KOPT-K1 (cell line): ENCODE measurements at regions not wholly inside any gene's neighbourhood (a gene's known extent, or its start where the extent isn't known, plus 50 kb on each side); places are given as distances from the start of the nearest gene placed in this dataset.
"Not testable (repeated sequence)": the region's sequence is repeated elsewhere in the genome, so short reads cannot be mapped to it uniquely, and the experiment has no call there.

Source experiments
- H3K27ac ChIP-seq: fragments of 200-600 bp; sonication (generic); 2 replicates; pipeline ENCODE4 v1.5.1; 2016; ENCODE audit warnings: antibody characterized with exemption, mild to moderate bottlenecking, low read depth, low read length; ENCODE audit not compliant: poor library complexity, severe bottlenecking
- H3K36me3 ChIP-seq: fragments of 200-600 bp; sonication (generic); 2 replicates; pipeline ENCODE4 v1.5.1; 2017; ENCODE audit warnings: antibody characterized with exemption, mild to moderate bottlenecking, low read length, moderate library complexity; ENCODE audit not compliant: insufficient read depth
- H3K9me3 ChIP-seq: fragments of 200-600 bp; sonication (generic); 2 replicates; pipeline ENCODE4 v1.5.1; 2017; ENCODE audit warnings: antibody characterized with exemption, low read length, mild to moderate bottlenecking; ENCODE audit not compliant: insufficient read depth, poor library complexity, severe bottlenecking

- not testable (repeated sequence) for H3K36me3 ChIP-seq, H3K27ac ChIP-seq, H3K9me3 ChIP-seq
These were observed 454.1 kb upstream of the ADGRB3 start for GRCh38 chr6:68181027-68181426.

DNA sequence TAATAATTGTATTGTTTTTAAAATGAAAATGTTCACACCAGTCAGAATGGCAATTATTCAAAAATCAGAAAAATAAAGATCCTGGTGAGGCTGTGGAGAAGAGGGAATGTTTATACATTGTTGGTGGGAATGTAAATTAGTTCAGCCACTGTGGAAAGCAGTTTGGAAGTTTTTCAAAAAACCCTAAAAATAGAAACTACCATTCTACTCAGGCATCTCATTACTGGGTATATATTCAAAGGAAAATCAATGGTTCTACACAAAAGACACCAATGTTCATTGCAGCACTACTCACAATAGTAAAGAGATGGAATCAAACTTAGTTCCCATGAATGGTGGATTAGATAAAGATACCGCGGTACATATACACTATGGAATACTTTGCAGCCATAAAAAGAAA is 461.5 kb upstream of the ADGRB3 start:
- no peaks in the 10 kb centered on the region for H3K9me3 ChIP-seq
- no peak overlapping the region for H3K27ac ChIP-seq
- no peaks in the 10 kb centered on the region for H3K36me3 ChIP-seq

- H3K36me3 ChIP-seq = no peaks in the 10 kb centered on the region
- H3K9me3 ChIP-seq = no peaks in the 10 kb centered on the region
- H3K27ac ChIP-seq = no peak overlapping the region
These were observed 465.2 kb upstream of the ADGRB3 start for GRCh38 chr6:68169922-68170321.

- Histone ChIP-seq H3K36me3 (no peaks in the 10 kb centered on the region), H3K27ac (no peak overlapping the region), H3K9me3 (no peaks in the 10 kb centered on the region)
These were observed 467.5 kb upstream of the ADGRB3 start for GRCh38 chr6:68167604-68168003.

DNA sequence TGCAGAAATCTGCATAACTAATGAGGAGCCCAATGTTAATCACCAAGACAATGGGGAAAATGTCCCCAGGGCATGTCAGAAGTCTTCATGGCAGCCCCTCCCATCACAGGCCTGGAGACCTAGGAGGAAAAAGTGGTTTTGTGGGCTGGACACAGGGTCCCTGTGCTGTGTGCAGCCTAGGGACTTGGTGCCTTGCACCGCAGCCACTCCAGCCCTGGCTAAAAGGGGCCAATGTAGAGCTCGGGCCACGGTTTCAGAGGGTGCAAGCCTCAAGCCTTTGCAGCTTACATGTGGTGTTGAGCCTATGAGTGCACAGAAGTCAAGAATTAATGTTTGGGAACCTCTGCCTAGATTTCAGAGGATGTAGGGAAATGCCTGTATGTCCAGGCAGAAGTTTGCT is 474.3 kb upstream of the ADGRB3 start:
- not testable (repeated sequence) for H3K36me3 ChIP-seq, H3K27ac ChIP-seq
- H3K9me3 ChIP-seq = peaks cover 16% of the 10 kb centered on the region

- Histone ChIP-seq H3K36me3 (no peaks in the 10 kb centered on the region), H3K27ac (no peak overlapping the region), H3K9me3 (peaks cover 16% of the 10 kb centered on the region)
These were observed 474.7 kb upstream of the ADGRB3 start for GRCh38 chr6:68160348-68160747.

- H3K27ac ChIP-seq = no peak overlapping the region
- peaks cover 16% of the 10 kb centered on the region for H3K9me3 ChIP-seq
- no peaks in the 10 kb centered on the region for H3K36me3 ChIP-seq
These were observed 475.6 kb upstream of the ADGRB3 start for GRCh38 chr6:68159433-68159832.

DNA sequence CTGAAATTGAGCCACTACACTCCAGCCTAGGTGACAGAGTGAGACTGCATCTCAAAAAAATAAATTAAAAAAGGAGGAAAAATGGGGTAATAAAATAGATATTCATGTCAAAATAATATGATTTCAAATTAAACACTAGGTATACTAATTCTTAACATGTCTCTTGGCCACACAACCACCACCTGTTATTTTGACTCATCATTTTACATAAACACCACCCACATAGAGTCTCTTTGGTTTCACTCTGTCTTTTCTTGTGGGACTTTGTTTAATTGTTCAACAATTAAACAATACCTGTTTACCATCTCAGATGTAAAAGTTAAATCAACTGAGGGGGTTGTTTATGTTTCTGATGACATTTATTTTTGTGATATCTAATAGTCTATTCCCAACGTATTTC is 476.8 kb upstream of the ADGRB3 start:
- no peak overlapping the region for H3K27ac ChIP-seq
- peaks cover 16% of the 10 kb centered on the region for H3K9me3 ChIP-seq
- H3K36me3 ChIP-seq = no peaks in the 10 kb centered on the region

DNA sequence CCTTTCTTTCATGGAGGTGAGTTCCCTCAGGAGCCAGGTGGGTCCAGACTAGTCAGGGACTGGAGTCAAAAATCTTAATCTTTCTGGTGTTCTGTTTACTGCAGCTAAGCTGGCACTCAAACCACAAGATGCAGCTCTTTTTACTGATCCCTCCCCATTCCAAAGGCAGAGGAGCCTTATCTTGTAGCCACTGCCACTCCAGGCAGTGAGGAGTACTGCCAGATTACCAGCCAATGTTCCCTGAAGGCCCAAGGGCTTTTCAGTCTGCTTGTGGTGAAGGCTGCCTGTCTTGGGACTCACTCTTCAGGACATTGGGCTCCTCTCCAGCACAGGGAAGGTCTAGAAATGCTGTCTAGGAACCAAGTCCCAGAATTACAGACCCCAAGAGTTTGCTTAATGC is 490.4 kb upstream of the ADGRB3 start:
- Histone ChIP-seq H3K9me3 (no peaks in the 10 kb centered on the region), H3K36me3 (no peaks in the 10 kb centered on the region), H3K27ac (no peak overlapping the region)

DNA sequence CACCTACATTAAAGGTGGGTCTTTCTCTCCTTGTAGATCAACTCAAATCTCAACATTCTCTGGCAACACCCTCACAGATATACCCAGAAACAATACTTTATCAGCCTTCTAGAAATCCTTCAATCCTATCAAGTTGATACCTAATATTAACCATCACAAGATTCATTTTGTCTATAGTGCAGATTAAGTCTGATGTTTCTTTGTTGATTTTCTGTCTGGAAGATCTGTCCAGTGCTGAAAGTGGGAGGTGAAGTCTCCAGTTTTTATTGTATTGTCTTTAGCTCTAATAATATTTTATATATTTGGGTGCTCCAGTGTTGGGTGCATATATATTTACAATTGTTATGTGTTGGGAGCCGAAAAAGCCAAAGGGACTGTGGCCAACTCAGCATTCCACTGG is 493.9 kb upstream of the ADGRB3 start:
- no peaks in the 10 kb centered on the region for H3K36me3 ChIP-seq
- no peaks in the 10 kb centered on the region for H3K9me3 ChIP-seq
- no peak overlapping the region for H3K27ac ChIP-seq

DNA sequence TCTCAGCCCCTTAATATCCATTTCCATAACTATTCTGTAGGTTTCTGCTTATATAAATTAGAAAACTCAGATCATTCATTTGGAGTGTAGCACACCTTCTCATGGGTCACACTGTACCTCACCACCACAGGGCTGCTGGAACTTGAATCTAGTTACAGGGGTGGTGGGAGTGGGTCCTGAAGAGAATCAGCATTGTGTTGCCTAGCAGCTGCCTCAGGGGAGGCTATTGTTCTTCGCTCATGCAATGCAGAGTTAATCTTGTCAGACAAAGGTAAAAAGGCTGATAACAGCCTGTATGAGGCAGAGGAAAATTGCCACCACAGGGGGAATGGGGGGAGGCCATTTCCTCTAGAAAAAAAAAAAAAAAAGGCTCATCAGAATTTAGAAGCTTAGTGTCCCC is 496.0 kb upstream of the ADGRB3 start:
- Histone ChIP-seq H3K36me3 (no peaks in the 10 kb centered on the region), H3K9me3 (no peaks in the 10 kb centered on the region), H3K27ac (no peak overlapping the region)

DNA sequence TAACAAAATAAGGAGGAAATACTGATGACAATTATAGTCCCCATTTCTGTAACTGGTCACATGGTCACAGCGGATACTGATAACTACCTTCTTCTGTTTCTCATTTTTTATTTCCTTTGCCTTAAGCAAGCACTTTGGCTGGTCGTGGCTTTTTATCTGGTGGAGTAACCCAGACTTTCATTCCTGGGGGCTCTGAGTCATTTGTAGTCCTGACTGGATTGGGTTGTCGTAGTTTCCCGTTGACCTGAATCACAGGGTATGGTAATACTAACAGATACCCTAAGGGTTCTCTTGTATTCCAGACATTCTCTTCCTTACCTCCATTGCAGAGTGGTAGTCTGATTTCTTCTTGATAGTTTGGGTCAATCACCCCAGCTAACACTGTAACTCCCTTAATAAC is 500.3 kb upstream of the ADGRB3 start:
- Histone ChIP-seq H3K36me3 (no peaks in the 10 kb centered on the region), H3K9me3 (no peaks in the 10 kb centered on the region), H3K27ac (no peak overlapping the region)

DNA sequence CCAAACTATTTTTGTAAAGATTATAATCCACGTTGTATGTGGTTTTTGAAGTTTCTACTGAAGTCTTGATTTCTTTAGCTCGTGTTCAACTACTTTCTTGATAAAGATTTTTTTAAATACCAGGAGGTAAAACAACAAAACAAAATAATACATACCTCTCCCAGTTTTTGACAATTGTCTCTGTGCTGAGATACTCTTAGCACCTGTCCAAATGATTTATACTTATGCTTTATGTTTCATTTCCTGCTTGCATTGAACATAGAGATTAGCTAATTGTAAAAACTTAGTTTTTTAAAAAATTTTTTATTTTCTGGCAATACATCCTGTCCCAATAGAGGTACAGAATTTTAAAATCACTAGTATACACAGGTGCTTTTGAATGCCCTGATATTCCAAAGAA is 506.9 kb upstream of the ADGRB3 start:
- Histone ChIP-seq H3K9me3 (peaks cover under 1% of the 10 kb centered on the region), H3K36me3 (no peaks in the 10 kb centered on the region), H3K27ac (no peak overlapping the region)

DNA sequence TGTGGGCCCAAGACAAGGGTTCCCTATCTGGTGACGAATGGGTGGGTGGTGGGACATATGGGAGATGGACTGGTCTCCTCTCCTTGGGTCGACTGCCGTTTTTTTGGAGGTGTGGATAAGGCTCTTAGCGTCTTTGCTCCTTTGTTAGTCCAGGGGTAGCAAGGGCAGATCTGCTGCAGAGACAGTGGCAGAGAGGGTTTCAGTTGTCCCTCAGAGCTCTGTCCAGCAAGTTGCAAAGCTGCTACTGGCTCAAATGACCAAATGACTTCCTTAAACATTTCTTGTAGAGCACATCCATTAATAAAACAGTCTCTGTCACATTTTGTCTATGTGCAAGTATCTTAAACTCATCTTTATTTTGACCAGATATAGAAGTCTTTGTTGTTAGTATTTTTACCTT is 508.0 kb upstream of the ADGRB3 start:
- Histone ChIP-seq H3K9me3 (peaks cover 12% of the 10 kb centered on the region), H3K27ac (no peak overlapping the region), H3K36me3 (no peaks in the 10 kb centered on the region)

DNA sequence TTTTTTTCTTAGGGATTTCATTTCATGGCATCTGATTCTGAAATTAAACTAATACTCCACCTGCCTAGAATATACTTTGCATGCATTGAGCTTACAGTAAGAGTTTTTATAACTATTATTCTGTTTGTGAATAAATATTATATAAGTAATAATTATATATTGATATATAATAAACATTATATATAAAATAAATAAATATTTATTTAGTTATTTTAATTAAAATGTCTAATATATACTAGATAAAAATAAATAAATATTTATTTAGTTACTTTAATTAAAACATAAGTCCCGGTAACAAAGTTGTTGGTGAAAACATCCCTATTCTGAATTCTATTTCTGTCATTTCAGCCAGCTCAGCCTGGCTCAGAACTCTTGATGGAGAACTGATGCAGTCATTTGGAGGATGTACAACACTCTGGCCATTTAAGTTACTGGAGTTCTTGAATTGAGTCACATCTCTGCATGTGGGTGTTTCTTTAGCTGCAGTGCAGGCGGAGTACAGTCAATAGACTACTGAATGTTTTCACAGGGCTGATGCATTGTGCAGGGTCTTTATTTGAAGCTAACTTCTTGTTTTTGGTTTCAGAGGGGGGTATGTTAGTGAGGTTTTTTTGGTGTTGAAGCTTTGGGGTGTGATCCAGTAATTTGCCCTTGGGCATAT is 508.9 kb upstream of the ADGRB3 start:
- Histone ChIP-seq H3K27ac (no peak overlapping the region), H3K9me3 (peaks cover 21% of the 10 kb centered on the region), H3K36me3 (no peaks in the 10 kb centered on the region)

GRCh38 chr6:68122975-68123374 is 512.1 kb upstream of the ADGRB3 start:
- H3K36me3 ChIP-seq, H3K27ac ChIP-seq: not testable (repeated sequence)
- H3K9me3 ChIP-seq = peaks cover 23% of the 10 kb centered on the region
